ENCODE measurements at regions not wholly inside any gene's neighbourhood (a gene's known extent, or its start where the extent isn't known, plus 50 kb on each side); places are given as distances from the start of the nearest gene placed in this dataset.

GRCh38 chr12:111072299-111072698 lies 151.9 kb upstream of the MYL2 start:
- in situ Hi-C loops (cut with HindIII; ENCODE audit: low pct_ligation_motif_present, low sequenced_read_pairs) = no loop called here
- no peaks in the 10 kb centered on the region for H3K27me3 ChIP-seq (replicated peaks)
- TF ChIP-seq CTCF (IDR thresholded peaks at IDR 0.05; ENCODE audit: low read depth, low read length, missing control alignments) = no peak
- H3K36me3 ChIP-seq (replicated peaks) = no peaks in the 10 kb centered on the region
- H3K4me3 ChIP-seq (ENCODE audit: low read depth, low read length) = no peak overlapping the region
- no peak overlapping the region for H3K27ac ChIP-seq
- no peak for DNase-seq

DNA sequence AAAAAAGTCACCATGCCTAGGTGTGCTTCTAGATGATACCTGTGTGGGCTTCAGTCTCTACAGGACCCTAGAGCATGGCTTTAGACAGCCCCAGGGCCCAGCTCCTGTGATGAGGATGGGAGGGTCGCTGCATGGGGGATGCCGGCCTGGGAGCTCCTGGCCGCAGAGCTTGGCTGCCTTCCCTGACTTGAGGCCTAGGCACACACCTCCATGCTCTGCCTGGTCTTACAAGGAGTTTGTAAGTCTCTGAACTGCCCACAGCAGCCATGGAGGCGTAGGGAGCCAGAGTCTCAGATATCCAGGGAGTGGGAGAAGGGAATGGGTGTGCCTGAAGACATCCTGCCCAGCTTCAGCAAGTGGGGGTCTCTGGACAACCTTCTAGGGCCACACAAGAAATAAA lies 149.5 kb upstream of the MYL2 start:
- H3K27ac ChIP-seq = no peak overlapping the region
- no peak for DNase-seq
- TF ChIP-seq CTCF (IDR thresholded peaks at IDR 0.05; ENCODE audit: low read depth, low read length, missing control alignments) = no peak
- no peaks in the 10 kb centered on the region for H3K27me3 ChIP-seq (replicated peaks)
- no peaks in the 10 kb centered on the region for H3K36me3 ChIP-seq (replicated peaks)
- in situ Hi-C loops (cut with HindIII; ENCODE audit: low pct_ligation_motif_present, low sequenced_read_pairs) = no loop called here
- H3K4me3 ChIP-seq (ENCODE audit: low read depth, low read length) = no peak overlapping the region

DNA sequence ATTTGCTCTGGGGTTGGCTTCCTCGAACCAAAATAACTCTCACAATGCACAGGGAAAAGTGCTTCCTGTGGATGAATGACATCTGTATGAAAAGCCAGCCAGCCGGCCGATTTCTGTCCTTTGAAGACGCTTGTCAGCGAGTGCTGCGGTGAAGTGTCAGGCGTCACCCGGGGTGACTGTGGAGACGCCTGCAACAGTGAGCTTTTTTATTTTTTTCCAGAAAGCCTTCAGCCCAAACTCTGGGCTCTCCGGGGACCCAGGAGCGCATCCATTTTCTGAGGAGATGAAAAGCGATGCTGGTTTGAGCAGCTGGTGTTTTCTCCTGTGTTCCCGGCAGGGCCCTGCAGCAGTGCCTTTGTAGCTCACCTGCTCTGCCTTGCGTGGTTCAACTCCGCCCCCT lies 147.9 kb upstream of the MYL2 start:
- DNase-seq = no peak

DNA sequence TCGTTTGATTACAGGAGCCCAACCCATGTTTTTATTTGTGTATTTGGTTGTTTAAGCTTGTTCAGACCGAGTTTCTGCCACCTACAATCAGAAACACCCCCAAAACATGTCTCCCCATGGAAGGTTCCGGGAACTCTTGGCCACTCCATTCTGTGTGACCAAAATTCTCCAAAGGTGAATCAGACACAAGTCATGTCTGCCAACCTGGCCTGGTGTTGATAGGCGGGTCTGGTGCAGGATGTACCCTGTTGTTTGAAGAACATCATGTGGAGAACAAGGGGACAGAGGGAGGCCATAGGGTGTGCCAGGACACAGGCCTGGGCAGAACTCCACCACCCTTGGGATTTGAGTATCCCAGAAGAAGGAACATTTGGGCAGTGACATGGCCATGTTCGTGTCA lies 147.1 kb upstream of the MYL2 start:
- H3K27me3 ChIP-seq (replicated peaks) = no peaks in the 10 kb centered on the region
- DNase-seq = no peak
- in situ Hi-C loops (cut with HindIII; ENCODE audit: low pct_ligation_motif_present, low sequenced_read_pairs) = no loop called here
- no peak overlapping the region for H3K4me3 ChIP-seq (ENCODE audit: low read depth, low read length)
- no peak overlapping the region for H3K27ac ChIP-seq
- no peak for TF ChIP-seq CTCF (IDR thresholded peaks at IDR 0.05; ENCODE audit: low read depth, low read length, missing control alignments)
- no peaks in the 10 kb centered on the region for H3K36me3 ChIP-seq (replicated peaks)

More for the DNA sequence above, 147.9 kb upstream of the MYL2 start:
- H3K36me3 ChIP-seq (replicated peaks) = no peaks in the 10 kb centered on the region
- in situ Hi-C loops (cut with HindIII; ENCODE audit: low pct_ligation_motif_present, low sequenced_read_pairs) = no loop called here
- TF ChIP-seq CTCF (IDR thresholded peaks at IDR 0.05; ENCODE audit: low read depth, low read length, missing control alignments) = no peak
- H3K27ac ChIP-seq = no peak overlapping the region
- no peak overlapping the region for H3K4me3 ChIP-seq (ENCODE audit: low read depth, low read length)
- no peaks in the 10 kb centered on the region for H3K27me3 ChIP-seq (replicated peaks)

DNA sequence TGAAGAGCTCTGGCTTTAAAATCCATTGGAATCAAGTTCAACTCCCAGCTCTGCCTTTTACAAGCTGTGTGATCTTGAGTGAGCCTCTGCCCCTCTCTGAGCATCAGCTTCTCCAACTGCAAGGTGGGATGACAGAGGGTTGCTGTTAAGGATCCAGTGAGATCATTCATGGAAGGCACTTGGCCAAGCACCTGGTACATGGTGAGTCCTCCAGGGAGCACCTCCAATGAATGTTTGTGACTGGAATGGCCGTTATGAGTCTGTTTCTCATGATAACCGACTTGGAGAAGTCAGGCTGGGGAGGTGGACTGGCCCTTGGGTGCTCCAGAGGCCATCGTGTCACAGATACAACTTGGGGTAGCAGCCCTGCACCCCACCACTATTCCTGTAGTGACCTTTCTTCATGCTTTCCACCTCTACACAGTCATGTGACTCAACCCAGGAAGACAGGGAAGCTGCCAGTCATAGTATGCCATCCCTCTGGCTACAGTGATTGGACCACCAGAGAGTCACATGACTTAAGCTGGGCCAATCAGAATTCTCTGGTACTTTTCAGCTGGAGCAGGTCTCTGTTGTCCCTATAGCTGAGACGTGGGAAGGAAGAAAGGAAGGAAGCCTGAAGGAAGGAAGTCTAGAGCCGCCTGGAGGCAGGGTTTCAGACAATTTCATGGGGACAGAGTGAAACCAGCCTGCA lies 146.5 kb upstream of the MYL2 start:
- no peak for DNase-seq
- TF ChIP-seq CTCF (IDR thresholded peaks at IDR 0.05; ENCODE audit: low read depth, low read length, missing control alignments) = no peak
- H3K4me3 ChIP-seq (ENCODE audit: low read depth, low read length) = no peak overlapping the region
- in situ Hi-C loops (cut with HindIII; ENCODE audit: low pct_ligation_motif_present, low sequenced_read_pairs) = no loop called here
- H3K27me3 ChIP-seq (replicated peaks) = no peaks in the 10 kb centered on the region
- H3K36me3 ChIP-seq (replicated peaks) = no peaks in the 10 kb centered on the region
- no peak overlapping the region for H3K27ac ChIP-seq

DNA sequence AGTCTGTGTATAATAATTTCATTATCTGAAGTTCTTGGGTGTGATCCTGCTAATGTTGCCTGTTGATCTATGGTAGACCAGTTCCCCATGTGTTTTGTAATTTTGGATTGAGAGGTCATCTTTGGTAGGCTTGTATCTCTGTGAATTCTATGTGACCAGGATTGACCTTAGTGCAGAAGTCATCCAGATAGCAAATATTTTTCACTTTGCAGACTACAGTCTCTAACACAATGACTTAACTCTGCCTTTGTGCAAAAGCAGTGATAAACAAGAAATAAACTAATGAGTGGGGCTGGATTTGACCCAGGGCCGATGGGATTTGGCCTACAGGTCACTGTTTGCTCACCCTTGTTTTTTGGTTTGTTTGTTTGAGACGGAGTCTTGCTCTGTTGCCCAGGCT lies 144.6 kb upstream of the MYL2 start:
- H3K27me3 ChIP-seq (replicated peaks) = no peaks in the 10 kb centered on the region
- no peak for TF ChIP-seq CTCF (IDR thresholded peaks at IDR 0.05; ENCODE audit: low read depth, low read length, missing control alignments)
- H3K27ac ChIP-seq = no peak overlapping the region
- no peak for DNase-seq
- in situ Hi-C loops (cut with HindIII; ENCODE audit: low pct_ligation_motif_present, low sequenced_read_pairs) = no loop called here
- no peaks in the 10 kb centered on the region for H3K36me3 ChIP-seq (replicated peaks)
- H3K4me3 ChIP-seq (ENCODE audit: low read depth, low read length) = no peak overlapping the region

All from brain microvascular endothelial cell (primary cell).